Osteocyte (in vitro differentiated cells): ENCODE measurements at regions not wholly inside any gene's neighbourhood (a gene's known extent, or its start where the extent isn't known, plus 50 kb on each side); places are given as distances from the start of the nearest gene placed in this dataset.

Experiments used
- DNase-seq: peaks from one replicate; pipeline ENCODE4 v3.0.0; 2021; ENCODE audit warnings: mixed read lengths; ENCODE audit not compliant: unreplicated experiment; ENCODE audit errors: extremely low spot score
- H3K27ac Mint-ChIP-seq: one replicate; pipeline ENCODE4 v1.8.0; 2021; ENCODE audit warnings: mild to moderate bottlenecking, mixed read lengths; ENCODE audit not compliant: unreplicated experiment
- H3K27me3 Mint-ChIP-seq: one replicate; pipeline ENCODE4 v1.8.0; 2021; ENCODE audit warnings: mixed read lengths; ENCODE audit not compliant: unreplicated experiment
- H3K36me3 Mint-ChIP-seq: one replicate; pipeline ENCODE4 v1.8.0; 2021; ENCODE audit warnings: mixed read lengths; ENCODE audit not compliant: unreplicated experiment
- H3K4me1 Mint-ChIP-seq: one replicate; pipeline ENCODE4 v1.8.0; 2021; ENCODE audit warnings: mixed read lengths; ENCODE audit not compliant: unreplicated experiment
- H3K4me3 Mint-ChIP-seq: one replicate; pipeline ENCODE4 v1.8.0; 2021; ENCODE audit warnings: mild to moderate bottlenecking, moderate library complexity, mixed read lengths; ENCODE audit not compliant: unreplicated experiment
- H3K9me3 Mint-ChIP-seq: one replicate; pipeline ENCODE4 v1.8.0; 2021; ENCODE audit warnings: mixed read lengths; ENCODE audit not compliant: unreplicated experiment
- CTCF ChIP-seq: fragments of 200-600 bp; sonication (generic); IDR thresholded peaks from 2 replicates; pipeline ENCODE4 v1.5.0; 2021; ENCODE audit warnings: antibody characterized with exemption, mild to moderate bottlenecking, moderate library complexity

- H3K27ac Mint-ChIP-seq: no peak overlapping the region
Observed at GRCh38 chr1:244205906-244206305, 154.8 kb downstream of the ZBTB18 start.

GRCh38 chr1:244207042-244207934, 156.2 kb downstream of the ZBTB18 start:
- Mint-ChIP-seq H3K4me3 (no peak overlapping the region), H3K36me3 (no peaks in the 10 kb centered on the region), H3K4me1 (peaks cover 1% of the 10 kb centered on the region), H3K9me3 (peaks cover 3% of the 10 kb centered on the region), H3K27me3 (no peaks in the 10 kb centered on the region), H3K27ac (no peak overlapping the region)
- no peak for TF ChIP-seq CTCF
- no peak for DNase-seq

More at GRCh38 chr1:244205906-244206305, 154.8 kb downstream of the ZBTB18 start:
- no peaks in the 10 kb centered on the region for H3K4me1 Mint-ChIP-seq
- peaks cover 3% of the 10 kb centered on the region for H3K9me3 Mint-ChIP-seq
- no peaks in the 10 kb centered on the region for H3K36me3 Mint-ChIP-seq
- no peak for DNase-seq
- no peak for TF ChIP-seq CTCF
- H3K4me3 Mint-ChIP-seq: no peak overlapping the region
- no peaks in the 10 kb centered on the region for H3K27me3 Mint-ChIP-seq

- TF ChIP-seq CTCF: no peak
- Mint-ChIP-seq H3K9me3 (peaks cover 3% of the 10 kb centered on the region), H3K36me3 (no peaks in the 10 kb centered on the region), H3K4me3 (no peak overlapping the region), H3K27ac (no peak overlapping the region), H3K27me3 (no peaks in the 10 kb centered on the region), H3K4me1 (peaks cover 7% of the 10 kb centered on the region)
- DNase-seq: no peak
Observed at GRCh38 chr1:244207935-244208244, 156.8 kb downstream of the ZBTB18 start.

GRCh38 chr1:244209955-244210354, 158.9 kb downstream of the ZBTB18 start:
- no peaks in the 10 kb centered on the region for H3K27me3 Mint-ChIP-seq
- peaks cover 17% of the 10 kb centered on the region for H3K4me1 Mint-ChIP-seq
- H3K4me3 Mint-ChIP-seq: no peak overlapping the region
- no peak overlapping the region for H3K27ac Mint-ChIP-seq
- DNase-seq: no peak
- H3K9me3 Mint-ChIP-seq: peaks cover 3% of the 10 kb centered on the region
- H3K36me3 Mint-ChIP-seq: no peaks in the 10 kb centered on the region
- no peak for TF ChIP-seq CTCF

- H3K4me1 Mint-ChIP-seq: peaks cover 17% of the 10 kb centered on the region
- no peaks in the 10 kb centered on the region for H3K36me3 Mint-ChIP-seq
- peaks cover 3% of the 10 kb centered on the region for H3K9me3 Mint-ChIP-seq
- no peaks in the 10 kb centered on the region for H3K27me3 Mint-ChIP-seq
- TF ChIP-seq CTCF: peak; percentile 37
- H3K27ac Mint-ChIP-seq: no peak overlapping the region
- DNase-seq: no peak
- H3K4me3 Mint-ChIP-seq: no peak overlapping the region
Observed at GRCh38 chr1:244210884-244211558, 159.9 kb downstream of the ZBTB18 start.
